GM18502 (cell line): ENCODE measurements at regions not wholly inside any gene's neighbourhood (a gene's known extent, or its start where the extent isn't known, plus 50 kb on each side); places are given as distances from the start of the nearest gene placed in this dataset.
A peak's percentile ranks its signal among the peaks of the same experiment; 100 is the strongest.

ENCODE experiments used
- ATAC-seq: cut with Tn5 transposase; IDR thresholded peaks from one replicate; pipeline ENCODE4 v1.9.1; 2021; ENCODE audit warnings: mild to moderate bottlenecking; ENCODE audit not compliant: unreplicated experiment, poor library complexity

DNA sequence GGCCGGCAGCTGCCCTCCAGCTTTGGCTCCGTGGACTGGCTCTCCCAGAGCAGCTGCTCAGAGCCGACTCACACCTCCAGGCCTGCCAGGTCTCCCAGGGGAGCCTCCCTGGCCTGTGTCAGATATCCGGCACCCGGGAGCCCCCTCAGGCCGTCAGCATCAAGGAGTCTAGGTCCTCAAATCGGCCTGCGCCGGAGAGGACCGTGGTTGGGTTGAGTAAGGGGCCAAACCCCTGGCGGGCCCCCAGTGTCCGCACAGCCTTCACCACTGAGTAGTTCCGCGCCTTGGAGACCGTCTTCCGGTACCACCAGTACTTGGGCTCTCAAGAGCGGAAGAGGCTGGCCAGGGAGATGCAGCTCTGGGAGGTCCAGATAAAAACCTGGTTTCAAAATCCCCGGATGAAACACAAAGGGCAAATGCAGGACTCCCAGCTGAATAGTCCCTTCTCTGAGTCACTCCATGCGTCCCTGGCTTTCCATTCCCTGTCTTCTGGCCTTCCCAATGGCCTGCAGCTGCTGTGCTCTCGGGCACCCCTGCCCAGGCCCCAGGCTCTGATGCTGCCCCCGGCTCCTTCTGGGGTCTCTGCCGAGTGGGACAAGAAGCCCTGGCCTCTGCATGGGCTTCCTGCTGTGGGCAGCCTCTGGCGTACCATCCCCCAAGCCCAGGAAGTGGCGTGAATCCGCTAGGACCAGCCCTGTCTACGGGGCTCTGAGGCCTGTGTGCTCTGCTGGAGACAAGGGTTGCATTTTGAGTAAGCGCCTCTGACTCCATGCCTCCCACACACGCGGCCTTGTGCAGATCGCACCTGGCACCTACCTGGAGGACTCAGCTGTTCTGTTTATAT is 245.1 kb upstream of the ATXN7L3B start:
- ATAC-seq: no peak

DNA sequence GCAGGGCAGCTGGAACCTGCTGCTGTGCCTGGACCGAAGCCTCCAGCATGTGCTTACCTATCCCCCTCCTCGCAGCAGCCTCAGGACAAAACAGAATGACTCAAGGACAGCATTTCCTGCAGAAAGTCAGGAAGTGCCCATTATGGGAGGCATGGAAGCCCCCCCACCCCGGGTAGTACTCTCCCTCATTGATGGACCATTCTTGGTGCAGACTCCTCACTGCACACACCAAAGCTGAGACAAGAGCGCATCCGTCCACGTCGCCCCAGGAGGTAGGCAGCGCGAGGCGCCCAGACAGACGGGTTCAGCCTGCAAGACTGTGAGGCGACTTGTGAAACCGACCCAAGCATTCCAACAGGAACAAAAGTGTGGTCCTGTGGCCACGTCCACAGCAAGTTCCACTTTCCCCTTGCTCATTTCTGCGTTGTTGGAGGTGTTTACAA is 243.9 kb upstream of the ATXN7L3B start:
- no peak for ATAC-seq

DNA sequence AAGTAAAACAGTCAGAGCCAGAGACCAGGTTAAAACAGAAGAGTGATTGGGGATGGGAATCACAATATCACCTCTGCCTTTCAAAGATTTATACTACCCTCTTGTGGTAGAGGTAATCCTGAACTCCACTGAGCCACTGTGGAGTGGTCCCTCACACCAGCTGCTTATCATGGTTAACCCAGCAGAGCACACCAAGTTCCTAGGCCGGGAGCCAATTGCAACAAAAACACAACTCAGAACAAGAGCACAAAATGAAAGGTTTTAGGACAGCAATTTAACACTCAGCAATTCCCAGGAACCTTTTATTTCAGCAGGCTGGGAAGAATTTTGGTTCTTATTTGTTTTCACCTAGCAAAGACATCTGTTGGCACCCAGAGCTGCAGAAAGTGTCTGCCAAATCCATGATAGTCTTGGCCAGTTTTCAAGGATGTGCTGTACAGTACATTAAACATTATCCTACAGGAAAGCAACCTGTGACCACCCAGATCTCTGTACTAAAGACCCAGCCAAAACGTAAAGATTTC is 220.5 kb upstream of the ATXN7L3B start:
- no peak for ATAC-seq

DNA sequence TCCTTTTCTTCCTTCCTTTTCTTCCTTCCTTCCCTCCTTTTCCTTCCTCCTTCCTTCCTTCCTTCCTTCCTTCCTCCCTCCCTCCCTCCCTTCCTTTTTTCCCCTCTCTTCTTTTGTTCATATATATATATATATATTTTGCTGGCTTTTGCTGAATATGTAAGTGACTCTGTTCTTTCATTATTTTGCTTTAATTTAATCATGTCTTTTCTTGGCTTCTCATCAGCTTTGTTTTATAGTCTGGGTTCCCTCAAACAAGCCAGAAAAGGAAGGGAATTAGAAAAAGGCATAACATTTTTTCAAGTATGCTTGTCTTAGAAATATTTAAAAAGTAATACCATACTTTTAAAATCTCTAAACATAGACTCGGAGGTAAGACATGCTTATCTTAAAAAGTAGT is 219.9 kb upstream of the ATXN7L3B start:
- no peak for ATAC-seq

DNA sequence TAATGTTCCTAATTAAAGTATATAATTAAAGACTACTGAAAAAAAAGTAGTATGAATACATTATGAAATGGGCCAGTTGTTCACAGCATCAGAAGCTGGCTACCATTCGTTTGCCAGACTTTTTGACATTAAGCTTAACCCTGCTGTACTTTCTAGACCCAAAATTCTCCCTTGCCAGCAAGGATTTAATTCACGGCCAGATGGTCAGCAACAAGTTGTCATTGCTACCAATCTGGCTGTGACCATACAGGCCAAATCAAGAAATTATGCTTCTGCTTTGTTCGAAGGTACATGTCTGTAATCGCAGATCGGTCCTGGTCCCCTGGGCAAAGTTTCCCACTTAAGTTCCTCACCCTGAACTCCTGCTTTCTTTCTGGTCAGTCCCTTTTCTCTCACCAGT is 217.7 kb upstream of the ATXN7L3B start:
- no peak for ATAC-seq

DNA sequence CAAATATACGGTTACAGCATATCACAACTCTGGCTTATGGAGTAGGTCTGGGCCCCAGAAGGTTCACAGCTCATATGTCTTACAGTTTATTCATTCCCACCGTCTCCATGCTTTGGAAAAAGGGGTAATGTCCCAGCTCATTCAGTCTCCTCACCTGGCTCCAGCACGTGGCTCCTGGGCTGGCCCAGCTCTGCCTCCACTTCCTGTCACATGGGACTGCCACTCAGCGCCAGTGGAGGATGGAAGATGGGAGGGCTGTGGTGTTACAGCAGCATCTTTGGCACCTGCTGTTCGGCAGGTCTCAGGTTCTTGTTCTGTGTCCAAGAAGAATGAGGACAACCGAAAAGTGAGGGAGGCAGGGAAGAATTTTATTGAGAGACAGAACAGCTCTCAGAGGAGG is 216.3 kb upstream of the ATXN7L3B start:
- no peak for ATAC-seq

DNA sequence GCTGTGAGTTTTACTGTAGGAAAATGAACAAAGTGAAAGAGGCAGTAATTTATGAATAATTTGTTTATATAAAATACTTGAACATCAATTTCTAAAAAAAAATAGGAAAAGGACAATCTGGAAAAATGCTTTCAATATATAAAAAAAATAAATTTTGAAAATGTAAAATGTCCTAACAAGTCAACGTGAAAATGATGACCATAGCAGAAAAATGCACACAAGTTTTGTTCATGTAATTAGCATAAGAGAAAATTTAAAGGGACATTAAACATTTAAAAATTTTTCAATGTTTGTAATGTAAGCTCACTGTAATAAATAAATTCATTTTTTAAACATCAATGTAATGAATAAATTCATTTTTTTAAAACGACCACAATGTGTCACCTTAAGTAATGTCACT is 214.8 kb upstream of the ATXN7L3B start:
- ATAC-seq: no peak

DNA sequence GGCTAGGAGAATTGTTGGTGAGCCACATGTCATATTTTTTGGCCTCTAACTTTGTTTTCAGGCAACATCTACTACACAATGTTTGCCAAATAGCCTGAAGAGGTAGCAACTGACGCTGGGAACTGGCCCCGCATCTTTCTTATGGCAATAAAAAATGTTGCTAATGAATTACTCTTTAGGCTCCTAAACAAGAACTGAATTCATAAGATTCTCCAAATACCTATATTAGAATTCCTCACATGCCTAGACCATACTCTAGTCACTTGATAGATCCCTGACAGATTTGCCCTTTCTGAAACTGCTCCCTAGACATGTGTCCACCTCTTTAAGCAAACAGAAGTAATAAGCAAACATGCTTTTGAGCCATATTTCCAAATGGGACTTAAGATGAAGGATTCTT is 209.0 kb upstream of the ATXN7L3B start:
- ATAC-seq: no peak

DNA sequence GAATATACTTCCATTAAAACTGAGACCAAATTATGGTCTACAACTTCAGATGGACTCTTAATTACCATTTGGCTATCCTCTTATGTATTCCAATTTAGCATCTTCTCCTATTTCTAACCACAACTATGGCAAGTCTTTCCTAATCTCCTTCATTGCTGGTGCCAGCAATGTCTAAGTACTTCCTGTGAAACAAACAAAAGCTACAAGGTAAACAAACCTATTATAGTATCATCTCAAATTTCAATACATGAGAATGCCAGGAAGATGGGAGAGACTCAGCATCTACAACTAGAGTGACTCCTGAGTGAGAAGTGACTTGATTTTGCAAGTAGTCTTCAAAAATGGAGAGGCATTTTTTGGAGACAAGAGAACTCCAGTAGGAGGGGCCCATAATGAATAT is 202.9 kb upstream of the ATXN7L3B start:
- ATAC-seq: no peak

DNA sequence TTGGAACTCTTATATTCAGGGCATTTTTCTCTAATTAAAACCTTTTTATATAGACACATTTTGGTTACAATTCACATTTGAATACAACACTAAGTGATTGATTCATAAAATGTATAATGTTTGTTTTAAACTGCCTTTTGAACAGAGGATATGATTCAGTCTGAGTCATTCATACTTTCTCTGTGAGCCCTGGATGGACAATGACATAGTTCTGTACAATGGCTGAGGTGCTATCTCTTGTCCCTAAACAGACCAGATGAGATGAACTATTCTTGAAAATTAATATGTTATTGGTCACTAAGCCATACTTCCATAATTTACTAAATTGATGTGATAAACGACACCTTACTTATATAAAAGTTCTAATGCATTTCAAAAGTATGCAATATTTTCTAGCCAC is 199.7 kb upstream of the ATXN7L3B start:
- ATAC-seq: no peak

DNA sequence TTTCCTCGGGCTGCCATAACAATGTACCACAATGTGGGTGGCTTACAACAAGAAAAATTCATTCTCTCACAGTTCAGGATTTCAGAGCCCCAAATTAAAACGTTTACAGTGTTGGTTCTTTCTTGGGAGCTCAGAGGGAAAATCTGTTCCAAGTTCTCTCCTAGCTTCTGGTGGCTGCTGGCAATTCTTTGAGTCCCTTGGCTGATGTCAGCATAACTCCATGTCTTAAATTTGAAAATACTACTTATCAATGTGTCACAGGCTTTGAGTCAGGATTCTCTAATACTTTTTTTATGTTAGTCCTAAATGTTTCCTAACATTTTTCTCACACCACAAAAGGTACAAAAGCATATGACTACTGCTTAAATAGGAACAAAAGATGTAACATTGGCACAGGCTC is 198.4 kb upstream of the ATXN7L3B start:
- ATAC-seq: no peak

DNA sequence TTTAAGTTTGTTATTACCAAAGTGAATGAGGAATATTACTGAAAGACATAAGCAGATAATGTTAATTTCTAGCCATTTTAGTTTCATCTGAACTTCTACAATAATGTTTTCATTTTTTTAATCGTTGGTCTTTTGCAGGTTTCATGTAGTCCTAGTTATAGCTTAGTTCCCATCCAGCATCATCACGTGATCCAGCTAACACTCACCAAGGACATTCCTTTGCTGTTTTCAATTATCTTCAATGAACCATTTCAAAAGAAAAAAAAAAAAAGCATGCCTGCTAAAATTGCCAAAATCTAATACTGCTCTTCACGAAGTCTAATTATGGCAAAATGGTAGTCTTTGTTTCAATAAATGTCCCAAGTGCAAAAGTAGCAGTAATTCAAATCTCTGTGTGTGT is 187.7 kb upstream of the ATXN7L3B start:
- ATAC-seq: no peak

DNA sequence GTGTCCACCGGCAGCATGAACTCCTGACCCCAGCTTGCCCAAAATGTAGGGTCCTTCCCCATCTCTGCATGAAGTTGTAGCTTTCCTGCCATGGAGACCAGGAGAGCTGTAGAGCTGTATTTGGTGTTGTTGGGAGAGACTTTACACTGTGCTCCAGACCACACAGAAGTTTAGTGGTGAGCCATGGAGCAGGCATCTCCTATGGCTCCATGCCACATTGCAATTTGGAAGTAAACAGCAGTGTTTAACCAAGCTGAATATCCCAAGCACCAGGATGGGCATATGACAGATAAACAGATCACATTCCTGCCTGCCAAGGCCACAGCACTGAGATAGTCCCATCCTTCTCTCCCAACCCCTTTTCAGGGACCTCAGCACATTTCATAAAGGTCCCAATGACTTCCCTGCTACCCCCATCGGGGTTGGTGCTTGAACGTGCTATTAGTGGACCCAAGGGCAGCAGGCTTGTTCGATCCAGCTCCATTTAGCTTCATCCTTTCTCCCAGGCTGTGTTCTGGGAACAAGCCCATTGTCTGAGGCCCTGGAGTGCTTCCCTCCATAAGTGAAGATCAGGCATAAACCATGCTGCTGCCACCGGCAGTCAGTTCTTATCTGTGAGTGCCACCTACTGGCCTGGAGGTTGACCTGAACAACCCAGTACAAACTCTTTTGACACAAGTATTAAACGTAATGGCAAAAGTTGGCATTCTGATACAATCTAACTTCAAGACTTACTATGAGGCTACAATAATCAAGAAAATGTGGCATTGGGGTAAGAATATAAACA is 172.3 kb upstream of the ATXN7L3B start:
- ATAC-seq: peak; percentile 84

DNA sequence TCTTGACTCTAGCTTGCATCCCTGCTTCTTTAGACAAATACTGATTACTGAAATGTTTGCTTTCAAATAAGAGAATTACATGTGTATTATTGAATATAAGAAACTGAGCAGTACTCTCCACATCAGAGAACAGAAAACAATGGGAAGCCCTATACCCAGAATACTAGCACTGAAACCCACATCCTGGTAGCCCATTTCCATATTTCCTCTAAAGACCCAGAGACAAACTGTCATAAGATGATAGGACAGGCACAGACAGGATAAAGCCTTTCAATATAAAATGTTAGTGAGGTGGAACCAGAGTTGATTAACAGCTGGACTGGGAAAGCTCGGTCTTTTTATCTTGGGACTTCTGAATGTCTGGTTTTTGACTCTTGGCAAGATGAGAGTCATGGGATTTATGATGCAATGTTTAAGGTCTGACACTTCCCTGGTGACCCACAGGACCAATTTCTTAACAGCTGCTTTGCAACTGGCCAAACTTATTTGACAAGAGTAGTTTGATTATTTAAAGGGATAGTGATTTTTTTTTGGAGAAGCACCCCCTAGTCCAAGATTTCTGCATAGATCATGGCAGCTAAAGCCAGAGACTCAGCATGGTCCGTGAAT is 166.9 kb upstream of the ATXN7L3B start:
- ATAC-seq: no peak

DNA sequence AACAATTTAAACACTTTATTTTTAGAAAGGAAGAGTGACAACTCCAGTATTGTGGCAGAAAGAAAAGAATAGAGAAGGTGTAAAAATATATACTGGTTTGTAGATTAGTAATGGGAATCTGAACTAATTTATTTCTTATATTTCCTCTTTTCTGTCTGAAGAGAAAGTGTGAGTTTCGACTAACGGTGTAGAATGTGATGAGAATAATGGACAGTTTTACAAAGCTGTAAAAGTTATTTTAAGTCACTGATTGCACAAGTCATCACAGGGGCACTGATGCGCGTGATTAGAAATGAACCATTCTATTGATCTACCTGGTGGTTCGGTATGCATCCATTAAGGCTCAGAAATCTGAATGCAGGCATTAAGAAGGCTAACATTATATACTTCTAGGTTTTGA is 158.5 kb upstream of the ATXN7L3B start:
- no peak for ATAC-seq

DNA sequence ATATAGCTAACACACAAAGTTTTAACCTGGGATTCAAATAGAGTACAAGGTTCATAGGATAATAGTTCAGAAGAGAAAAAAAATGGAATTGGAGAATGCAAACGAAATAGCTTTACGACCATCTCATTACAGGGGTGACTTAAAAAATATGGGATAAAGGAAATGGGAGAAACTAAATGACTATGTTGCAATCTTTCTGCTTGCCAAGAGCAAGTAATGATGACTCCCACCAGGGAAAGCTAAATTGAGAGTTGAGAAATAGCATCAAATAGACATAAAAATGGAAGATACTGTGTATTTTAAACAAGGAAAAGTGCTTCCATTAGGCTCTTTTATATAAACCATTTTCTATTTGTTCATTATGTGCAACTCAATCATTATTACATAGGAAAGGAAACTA is 155.7 kb upstream of the ATXN7L3B start:
- no peak for ATAC-seq

DNA sequence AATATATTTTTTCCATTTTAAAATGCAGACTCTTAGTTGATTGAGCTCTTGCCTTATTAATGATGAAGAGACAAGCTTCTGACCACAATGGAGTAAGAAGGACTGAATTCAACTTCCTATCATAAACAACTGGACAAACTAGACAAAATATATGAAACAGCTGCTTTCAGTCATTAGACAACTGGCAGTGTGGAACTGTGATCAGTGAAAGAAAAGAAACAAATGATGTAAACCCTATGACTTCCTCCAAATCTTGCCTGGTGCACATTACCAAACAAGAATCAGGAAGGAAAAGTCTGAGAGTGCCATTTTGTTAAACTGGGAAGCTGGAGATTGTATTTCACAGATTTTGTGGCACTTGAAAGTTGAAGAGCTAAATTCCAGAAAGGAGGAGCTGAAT is 154.7 kb upstream of the ATXN7L3B start:
- no peak for ATAC-seq

DNA sequence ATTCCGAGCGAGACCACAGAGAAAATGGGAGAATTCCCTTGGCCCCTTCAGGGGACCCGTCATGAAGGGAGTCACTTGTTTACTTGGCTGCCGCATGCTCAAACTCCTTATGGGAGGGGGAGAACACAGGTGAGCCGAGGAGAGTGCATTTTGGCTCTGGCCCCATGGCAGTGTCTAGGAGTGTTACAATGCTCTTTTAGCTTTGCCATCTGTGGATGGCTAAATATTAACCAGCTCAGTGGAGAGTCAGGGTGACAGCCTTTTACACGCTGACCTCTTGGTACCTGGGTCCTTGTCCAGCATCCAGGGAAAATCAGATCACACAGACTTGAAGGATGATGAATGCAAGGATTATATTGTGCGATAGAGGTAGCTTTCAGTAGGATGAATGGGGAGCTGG is 146.4 kb upstream of the ATXN7L3B start:
- ATAC-seq: no peak

DNA sequence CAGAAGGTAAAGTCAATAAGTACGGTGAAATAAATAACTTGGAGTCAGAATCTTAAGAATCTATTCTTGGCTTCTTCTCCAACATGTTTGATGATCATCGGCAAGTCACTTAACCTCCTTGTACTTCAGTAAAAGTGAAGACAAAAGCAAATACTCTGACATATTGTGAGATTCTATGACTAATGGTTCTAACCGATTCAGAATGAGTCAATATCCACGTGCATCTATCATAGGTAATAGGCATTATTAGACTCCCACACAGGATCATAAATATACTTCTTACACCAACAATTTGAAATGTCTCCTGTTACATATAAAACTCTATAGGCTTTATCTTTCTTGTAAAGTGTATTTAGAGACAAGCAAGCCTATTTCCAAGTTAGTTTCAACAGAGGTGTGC is 144.4 kb upstream of the ATXN7L3B start:
- no peak for ATAC-seq

DNA sequence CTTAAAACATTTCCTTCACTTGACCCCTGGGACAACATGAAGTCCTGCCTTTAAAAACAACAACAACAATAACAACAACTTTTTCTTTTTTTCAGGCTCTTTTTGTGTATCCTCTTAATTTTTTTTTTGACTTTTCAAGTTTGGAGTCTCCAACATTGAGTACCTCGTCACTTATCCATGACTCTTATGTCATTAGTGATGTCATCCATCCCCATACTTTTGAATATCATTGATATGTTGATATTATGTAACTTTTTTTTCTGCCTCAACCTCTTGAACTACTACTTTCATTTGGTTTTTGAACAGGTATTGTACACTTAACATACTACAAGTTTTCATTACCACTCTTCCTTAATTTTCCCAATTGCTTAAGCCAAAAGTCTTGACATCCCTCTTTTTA is 143.0 kb upstream of the ATXN7L3B start:
- ATAC-seq: no peak

DNA sequence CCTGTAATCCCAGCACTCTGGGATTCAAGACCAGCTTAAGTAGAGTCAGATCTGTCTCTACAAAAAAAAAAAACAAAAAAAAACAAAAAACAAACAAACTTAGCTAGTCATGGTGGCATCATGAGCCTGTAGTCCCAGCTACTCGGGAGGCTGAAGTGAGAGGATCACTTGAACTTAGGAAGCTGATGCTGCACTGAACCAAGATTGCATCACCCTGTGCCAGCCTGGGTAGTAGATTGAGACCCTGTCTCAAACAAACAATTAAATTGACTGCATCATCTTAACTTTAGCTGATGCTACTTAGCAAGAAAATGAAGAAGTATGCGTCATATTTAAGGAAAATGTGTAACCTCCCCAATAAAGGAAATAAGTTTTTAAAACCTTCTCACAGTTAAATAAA is 136.6 kb upstream of the ATXN7L3B start:
- ATAC-seq: no peak
